Superior temporal gyrus (tissue), 1 donor: ENCODE measurements at regions not wholly inside any gene's neighbourhood (a gene's known extent, or its start where the extent isn't known, plus 50 kb on each side); places are given as distances from the start of the nearest gene placed in this dataset.

Experiments used
- DNase-seq: peaks from one replicate; pipeline ENCODE4 v3.0.0-alpha.2; 2016; ENCODE audit errors: extremely low spot score

DNA sequence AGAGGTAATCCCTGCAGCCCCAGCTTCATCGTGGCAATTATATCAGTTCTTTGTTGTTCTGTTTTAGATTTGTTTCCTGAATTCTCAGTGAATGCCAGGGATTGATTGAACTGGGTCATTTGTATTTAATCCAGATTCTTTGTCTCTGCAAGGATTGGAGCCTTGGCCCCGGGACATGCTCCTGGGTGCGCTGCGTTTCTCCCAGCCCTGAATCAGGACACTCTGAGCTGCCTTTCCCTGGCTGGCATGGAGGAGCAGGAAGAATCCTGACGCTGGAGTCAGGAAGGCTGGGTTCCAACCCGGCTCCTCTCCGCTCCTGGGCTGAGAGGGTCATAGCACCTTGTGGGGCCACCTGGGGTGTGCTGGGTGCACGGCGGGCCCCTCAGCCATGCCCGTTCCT lies 545.6 kb downstream of the QKI start:
- no peak for DNase-seq

GRCh38 chr6:163958646-163959045 lies 544.1 kb downstream of the QKI start:
- DNase-seq = no peak

- DNase-seq = peak; percentile 88
Observed at GRCh38 chr6:163956571-163957407, 542.3 kb downstream of the QKI start.

DNA sequence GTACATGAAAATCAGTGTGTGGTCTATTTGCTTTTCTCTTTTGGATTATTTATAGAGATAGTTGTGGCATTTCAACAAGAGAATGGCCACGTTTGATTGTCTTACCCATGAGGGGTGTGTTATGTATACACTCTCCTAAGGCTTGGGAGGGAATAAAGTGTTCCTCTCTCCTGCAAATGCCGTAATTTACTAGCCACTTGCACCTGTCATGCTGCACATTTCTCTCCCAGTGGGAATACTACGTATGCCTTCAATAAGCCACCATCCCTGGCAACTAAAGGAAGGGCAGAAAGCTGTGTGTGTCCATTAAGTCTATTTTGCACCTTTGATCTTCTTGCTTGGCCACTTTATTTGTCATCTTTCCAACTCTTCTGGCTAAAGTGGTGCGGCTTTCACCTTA lies 541.2 kb downstream of the QKI start:
- no peak for DNase-seq

GRCh38 chr6:163955096-163955495 lies 540.6 kb downstream of the QKI start:
- DNase-seq = no peak

DNA sequence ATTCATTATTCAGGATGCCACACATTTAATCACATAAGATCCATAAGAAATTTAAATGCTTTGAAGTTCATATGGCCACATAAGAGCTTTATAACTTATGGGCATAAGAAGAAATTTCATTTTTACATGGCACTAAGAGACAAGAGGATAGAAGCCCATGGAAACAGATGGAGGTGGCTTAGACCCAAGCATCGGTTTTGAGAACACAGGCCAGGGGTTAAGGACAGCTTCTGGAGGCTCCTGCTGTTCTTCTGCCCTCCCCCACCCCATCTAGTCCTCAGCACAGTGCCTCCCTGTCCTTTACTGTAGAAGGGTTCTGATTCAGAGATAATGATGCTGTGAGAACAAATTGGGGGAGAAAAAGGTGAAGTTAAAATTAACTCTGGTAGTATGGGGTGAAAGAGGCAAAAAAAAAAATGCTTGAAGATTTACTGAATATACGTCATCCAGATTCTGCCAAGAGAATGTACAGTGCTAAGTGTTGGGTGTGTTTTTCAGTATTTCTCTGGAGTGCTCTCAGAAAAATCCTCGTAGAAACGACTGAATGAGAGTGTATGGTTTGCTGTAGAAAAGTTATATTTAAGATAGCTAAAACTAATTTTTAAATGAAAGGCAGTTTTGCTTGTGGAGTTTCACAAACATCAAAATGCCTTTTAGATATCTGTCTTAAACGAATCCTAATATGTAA lies 539.7 kb downstream of the QKI start:
- DNase-seq = no peak

DNA sequence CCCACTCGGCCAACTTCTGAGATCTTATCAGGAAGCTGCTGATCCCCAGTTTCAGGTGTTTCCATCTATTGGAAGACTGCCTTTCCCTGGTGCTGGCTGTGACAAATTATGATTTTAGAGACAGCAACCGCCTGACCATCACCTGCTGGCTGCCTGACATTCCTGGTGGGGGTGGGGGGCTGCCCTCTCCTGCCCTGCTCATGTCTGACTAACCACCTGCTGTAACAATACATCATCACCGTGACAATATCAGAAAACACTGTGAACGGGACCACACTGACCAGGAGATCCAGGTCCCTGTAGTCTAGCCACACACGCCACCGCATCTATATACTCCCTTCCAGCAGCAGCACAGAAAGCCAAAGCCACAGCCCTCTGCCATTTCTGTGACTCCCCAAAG lies 537.5 kb downstream of the QKI start:
- no peak for DNase-seq

- no peak for DNase-seq
Observed at GRCh38 chr6:163951326-163951725, 536.8 kb downstream of the QKI start.

DNA sequence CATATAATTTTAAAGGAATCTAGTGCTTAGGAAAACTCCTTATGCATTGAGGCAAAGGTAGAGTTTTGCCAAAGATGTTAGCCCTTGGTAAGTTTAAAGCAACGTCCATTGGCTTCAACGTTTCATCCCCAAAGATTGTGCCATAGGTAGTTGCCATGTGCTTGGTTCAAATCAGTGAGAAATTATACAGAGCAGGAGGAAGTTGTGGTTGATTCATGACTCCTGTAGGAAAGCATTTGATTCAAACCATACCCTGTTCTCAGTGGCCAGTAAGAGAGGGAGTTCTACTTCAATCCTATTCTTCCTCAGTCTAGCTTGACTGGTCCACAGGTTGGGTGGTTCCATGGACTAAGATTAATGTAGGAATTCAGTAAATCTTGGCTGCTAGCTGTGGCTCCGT lies 535.6 kb downstream of the QKI start:
- DNase-seq = no peak

DNA sequence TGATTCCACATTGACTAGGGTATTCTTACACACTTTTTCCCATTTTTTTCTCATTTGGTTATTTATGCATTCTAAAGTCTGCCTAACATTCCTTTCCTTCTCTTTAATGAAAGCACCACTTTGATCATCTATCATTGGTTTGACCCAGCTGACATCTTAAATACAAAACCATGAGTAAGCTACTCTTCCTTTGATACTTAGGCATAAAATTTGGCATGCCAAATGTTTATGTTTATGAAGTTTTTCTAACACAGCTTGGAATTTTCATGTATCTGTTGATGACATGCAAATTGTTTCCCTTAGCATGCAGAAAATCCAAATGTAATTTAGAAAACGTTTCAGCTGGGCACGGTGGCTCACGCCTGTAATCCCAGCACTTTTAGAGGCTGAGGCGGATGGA lies 534.9 kb downstream of the QKI start:
- no peak for DNase-seq

DNA sequence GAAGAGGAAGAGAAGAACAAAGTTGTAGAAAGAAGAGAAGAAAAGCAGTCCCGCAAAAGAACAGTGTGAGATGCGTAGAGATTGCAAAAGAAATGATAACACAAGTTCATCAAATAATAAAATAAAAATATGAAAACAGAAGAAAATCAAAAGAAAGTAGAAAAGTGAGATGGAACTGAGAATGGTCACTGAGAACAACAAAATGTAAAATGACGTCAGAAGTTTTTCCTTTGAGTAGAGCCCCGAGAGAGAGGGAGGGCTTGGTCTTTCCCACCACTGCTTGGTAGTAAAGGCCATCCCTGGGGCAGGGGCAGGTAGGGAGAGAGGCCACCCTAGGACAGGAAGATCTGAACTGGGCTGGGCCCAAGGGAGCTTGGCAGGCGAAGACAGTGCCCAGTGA lies 533.7 kb downstream of the QKI start:
- no peak for DNase-seq

DNA sequence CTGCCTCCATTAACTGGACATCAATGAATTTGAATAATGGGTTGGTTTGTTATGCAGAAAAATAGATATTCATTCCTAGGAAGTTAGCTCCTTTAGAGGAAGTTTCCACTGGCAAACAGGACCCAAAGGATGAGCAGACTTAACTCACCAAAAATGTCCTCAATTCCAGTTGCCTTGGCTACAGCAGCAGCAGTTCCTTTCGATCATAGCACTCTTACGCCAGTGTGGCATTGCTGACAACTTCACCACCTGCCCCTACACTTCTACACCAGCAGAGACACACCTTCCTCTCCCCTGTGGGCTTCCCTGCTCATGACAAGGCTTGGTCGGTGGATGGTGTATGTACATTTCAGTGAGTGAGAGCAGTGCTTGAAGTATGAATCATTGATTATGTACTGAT lies 532.8 kb downstream of the QKI start:
- DNase-seq = no peak

DNA sequence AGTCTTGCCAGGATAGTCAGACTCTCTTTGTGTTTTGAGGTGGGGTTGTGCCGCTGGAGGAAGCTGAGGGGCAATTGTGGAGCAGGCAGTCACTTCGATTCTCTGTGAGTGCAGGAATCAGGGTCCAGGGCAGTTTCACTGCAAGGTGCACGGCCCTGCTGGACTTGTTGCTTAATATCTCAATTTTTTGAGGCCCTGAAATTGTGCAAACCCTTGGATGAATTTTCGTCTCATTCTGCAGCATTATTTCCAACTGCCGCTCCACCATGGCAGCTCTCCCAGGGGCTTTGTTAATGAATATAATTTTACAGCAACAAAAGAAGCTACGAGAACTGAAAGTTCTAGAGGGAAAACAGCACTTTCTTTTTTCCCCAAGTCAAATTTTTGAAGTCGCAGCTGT lies 531.9 kb downstream of the QKI start:
- peak; percentile 46 for DNase-seq

- DNase-seq = peak; percentile 64
Observed at GRCh38 chr6:163945808-163946207, 531.3 kb downstream of the QKI start.

GRCh38 chr6:163944897-163945296 lies 530.4 kb downstream of the QKI start:
- DNase-seq = no peak

DNA sequence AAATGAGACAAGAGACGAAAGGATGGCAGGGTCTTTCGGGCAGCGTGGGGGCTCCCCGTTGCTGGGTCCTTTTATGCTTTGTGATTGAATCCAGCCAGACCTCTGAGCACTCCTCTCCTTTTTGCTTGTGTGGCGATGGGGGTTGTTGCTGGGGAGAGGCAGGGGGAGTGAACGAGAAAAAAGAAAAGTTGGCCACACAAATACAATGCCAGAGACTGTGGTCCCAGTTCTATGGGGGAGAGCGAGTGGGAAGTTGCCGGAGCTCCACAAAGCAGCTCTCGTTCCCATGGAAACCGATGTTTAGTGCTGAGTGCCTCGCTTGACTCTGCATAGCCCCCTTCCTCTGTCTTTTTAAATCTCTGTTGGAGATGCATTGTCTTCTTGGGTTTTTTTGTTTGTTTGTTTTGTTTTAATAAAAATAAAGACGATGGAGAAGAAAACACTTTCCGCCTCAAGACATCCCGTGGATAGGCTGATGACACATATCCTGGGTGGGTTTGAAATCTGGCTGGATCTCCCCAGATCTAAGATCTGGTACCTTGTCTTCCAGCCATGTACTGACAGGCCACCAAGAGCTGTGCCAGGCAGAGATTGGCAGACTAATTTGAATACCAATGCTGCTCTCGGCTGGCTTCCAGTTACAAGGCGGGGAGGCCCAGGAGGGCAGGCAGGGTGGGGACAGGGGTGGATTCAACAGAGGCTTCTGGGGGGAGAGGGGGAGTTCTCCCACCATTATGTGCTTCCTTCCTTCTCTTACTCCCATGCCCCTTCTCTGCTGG lies 529.3 kb downstream of the QKI start:
- peak; percentile 84 for DNase-seq

DNA sequence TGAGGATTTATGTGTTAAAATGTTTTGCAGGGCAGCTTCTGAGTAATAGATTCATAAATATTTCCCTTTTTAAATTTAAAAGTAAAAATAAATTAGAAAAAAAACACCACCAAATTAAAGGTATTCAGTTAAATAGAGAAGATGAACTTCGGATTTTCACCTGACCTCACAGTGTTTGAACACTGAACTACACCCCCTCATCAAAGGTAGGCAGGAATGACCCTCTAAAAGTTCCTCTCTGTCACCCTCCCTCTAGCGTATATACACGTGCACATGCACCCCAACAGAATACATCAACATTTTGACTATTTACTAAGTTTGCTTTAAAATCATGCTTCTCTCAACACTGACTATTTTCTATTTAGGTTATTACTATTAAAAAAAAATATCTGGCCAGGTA lies 528.3 kb downstream of the QKI start:
- no peak for DNase-seq

- DNase-seq = no peak
Observed at GRCh38 chr6:163941624-163941976, 527.1 kb downstream of the QKI start.

GRCh38 chr6:163940705-163941623 lies 526.4 kb downstream of the QKI start:
- no peak for DNase-seq

DNA sequence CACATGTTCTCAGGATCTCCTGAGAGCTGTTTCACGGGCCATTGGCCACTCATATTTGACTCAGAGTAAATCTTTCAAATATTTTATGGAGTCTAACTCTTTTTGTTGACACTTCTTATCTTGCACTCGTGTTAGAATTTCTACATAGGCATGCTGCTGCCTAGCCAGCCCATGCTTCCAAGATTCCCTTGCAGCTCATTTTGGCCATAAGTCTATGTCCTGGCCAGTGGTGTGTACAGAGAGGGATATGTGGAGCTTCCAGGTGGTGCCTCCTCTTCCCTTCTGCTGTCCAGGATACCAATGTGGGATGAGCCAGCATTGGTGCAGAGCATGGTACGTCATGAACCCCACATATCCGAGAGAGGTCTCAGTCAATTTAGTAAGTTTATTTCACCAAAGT lies 522.6 kb downstream of the QKI start:
- DNase-seq = no peak

GRCh38 chr6:163935158-163935762 lies 520.7 kb downstream of the QKI start:
- DNase-seq = no peak
